ENCODE measurements at regions not wholly inside any gene's neighbourhood (a gene's known extent, or its start where the extent isn't known, plus 50 kb on each side); places are given as distances from the start of the nearest gene placed in this dataset.

DNA sequence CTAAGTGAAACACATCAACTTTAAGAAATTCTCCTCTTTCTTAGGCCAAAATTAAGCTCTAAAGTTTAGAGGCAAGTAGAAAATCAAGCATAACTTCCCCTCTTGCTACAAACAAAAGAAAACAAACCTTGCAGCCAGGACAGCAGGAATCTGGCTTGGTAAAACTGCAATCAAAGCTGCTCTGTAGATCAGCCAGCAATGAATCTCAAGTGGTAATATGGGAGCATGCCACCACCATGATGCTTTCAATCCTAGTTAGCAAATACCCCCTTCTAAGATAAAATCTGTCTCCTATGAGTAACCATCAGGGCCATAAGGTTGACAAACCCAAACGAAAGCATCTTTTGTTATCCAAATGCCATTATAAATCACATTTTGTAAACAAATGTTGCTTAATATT lies 208.3 kb upstream of the PLSCR5 start:
- intact Hi-C loops (cut with micrococcal nuclease; ENCODE audit: unreplicated experiment), result no loop called here
- H3K27me3 ChIP-seq (ENCODE audit: control insufficient read depth, insufficient read depth, low read length), result no peaks in the 10 kb centered on the region
- no TSS peak for BruUV-seq (replicated peaks)
- no peak overlapping the region for H3K4me3 ChIP-seq (ENCODE audit: low read depth in 2 of 2, low read length in 2 of 2)
- no peaks in the 10 kb centered on the region for H3K4me1 ChIP-seq (ENCODE audit: control insufficient read depth, insufficient read depth, low read length)
- TF ChIP-seq TCF7L2 (IDR thresholded peaks at IDR 0.05; ENCODE audit: low read depth, low read length) (no peak), POLR2AphosphoS5 (IDR thresholded peaks at IDR 0.05; ENCODE audit: low read depth, low read length) (no peak), SIN3A (IDR thresholded peaks at IDR 0.05; ENCODE audit: borderline replicate concordance, insufficient read depth, low read depth, low read length) (no peak)
- TF ChIP-seq, protein P1, sequence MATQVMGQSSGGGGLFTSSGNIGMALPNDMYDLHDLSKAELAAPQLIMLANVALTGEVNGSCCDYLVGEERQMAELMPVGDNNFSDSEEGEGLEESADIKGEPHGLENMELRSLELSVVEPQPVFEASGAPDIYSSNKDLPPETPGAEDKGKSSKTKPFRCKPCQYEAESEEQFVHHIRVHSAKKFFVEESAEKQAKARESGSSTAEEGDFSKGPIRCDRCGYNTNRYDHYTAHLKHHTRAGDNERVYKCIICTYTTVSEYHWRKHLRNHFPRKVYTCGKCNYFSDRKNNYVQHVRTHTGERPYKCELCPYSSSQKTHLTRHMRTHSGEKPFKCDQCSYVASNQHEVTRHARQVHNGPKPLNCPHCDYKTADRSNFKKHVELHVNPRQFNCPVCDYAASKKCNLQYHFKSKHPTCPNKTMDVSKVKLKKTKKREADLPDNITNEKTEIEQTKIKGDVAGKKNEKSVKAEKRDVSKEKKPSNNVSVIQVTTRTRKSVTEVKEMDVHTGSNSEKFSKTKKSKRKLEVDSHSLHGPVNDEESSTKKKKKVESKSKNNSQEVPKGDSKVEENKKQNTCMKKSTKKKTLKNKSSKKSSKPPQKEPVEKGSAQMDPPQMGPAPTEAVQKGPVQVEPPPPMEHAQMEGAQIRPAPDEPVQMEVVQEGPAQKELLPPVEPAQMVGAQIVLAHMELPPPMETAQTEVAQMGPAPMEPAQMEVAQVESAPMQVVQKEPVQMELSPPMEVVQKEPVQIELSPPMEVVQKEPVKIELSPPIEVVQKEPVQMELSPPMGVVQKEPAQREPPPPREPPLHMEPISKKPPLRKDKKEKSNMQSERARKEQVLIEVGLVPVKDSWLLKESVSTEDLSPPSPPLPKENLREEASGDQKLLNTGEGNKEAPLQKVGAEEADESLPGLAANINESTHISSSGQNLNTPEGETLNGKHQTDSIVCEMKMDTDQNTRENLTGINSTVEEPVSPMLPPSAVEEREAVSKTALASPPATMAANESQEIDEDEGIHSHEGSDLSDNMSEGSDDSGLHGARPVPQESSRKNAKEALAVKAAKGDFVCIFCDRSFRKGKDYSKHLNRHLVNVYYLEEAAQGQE (IDR thresholded peaks at IDR 0.05; ENCODE audit: insufficient read depth in 1 of 2, low read depth in 2 of 2, low read length in 1 of 2), result no peak
- TF ChIP-seq, protein P2, sequence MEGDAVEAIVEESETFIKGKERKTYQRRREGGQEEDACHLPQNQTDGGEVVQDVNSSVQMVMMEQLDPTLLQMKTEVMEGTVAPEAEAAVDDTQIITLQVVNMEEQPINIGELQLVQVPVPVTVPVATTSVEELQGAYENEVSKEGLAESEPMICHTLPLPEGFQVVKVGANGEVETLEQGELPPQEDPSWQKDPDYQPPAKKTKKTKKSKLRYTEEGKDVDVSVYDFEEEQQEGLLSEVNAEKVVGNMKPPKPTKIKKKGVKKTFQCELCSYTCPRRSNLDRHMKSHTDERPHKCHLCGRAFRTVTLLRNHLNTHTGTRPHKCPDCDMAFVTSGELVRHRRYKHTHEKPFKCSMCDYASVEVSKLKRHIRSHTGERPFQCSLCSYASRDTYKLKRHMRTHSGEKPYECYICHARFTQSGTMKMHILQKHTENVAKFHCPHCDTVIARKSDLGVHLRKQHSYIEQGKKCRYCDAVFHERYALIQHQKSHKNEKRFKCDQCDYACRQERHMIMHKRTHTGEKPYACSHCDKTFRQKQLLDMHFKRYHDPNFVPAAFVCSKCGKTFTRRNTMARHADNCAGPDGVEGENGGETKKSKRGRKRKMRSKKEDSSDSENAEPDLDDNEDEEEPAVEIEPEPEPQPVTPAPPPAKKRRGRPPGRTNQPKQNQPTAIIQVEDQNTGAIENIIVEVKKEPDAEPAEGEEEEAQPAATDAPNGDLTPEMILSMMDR (IDR thresholded peaks at IDR 0.05), result no peak
- ATAC-seq (no peak), DNase-seq (ENCODE audit: low read depth, low spot score) (no peak)
- H3K36me3 ChIP-seq (ENCODE audit: control insufficient read depth, insufficient read depth, low read length), result no peaks in the 10 kb centered on the region
- POLR2A ChIA-PET, result no interaction called here
- no peaks in the 10 kb centered on the region for H3K9me3 ChIP-seq (ENCODE audit: control insufficient read depth, insufficient read depth, low read depth, low read length)
- H3K27ac ChIP-seq (ENCODE audit: low read length), result no peak overlapping the region
- CTCF ChIA-PET, result no interaction called here
- in situ Hi-C loops (cut with HindIII; ENCODE audit: low pct_unique_long_range_greater_than_20kb, low sequenced_read_pairs), result no loop called here

DNA sequence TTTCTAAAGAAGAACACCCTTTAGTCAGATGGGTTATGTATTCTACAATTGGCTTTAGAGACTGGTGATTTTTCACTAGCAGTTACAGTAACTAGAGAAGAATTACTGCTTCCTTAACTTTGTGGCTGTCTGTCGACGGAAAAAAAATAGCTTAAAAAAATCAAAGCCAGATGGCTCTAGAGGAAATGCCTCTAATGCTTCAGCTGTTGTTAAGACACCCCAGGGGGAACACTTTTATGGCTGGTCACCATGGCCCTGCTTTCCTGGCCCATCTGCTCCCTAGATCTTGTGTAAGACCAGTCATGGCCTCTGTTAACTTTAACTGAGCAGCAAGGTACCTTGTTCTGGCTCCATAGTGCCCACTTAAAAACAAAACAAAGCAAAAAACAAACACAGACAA lies 198.6 kb upstream of the PLSCR5 start:
- ATAC-seq (no peak), DNase-seq (ENCODE audit: low read depth, low spot score) (no peak)
- POLR2A ChIA-PET, result no interaction called here
- H3K4me3 ChIP-seq (ENCODE audit: low read depth in 2 of 2, low read length in 2 of 2), result no peak overlapping the region
- TF ChIP-seq, protein P1 (IDR thresholded peaks at IDR 0.05; ENCODE audit: insufficient read depth in 1 of 2, low read depth in 2 of 2, low read length in 1 of 2), result no peak
- TF ChIP-seq POLR2AphosphoS5 (IDR thresholded peaks at IDR 0.05; ENCODE audit: low read depth, low read length), result no peak
- no peak for TF ChIP-seq TCF7L2 (IDR thresholded peaks at IDR 0.05; ENCODE audit: low read depth, low read length)
- TF ChIP-seq, protein P2 (IDR thresholded peaks at IDR 0.05), result no peak
- no peak for TF ChIP-seq SIN3A (IDR thresholded peaks at IDR 0.05; ENCODE audit: borderline replicate concordance, insufficient read depth, low read depth, low read length)
- BruUV-seq (replicated peaks), result no TSS peak
- no peaks in the 10 kb centered on the region for H3K4me1 ChIP-seq (ENCODE audit: control insufficient read depth, insufficient read depth, low read length)
- in situ Hi-C loops (cut with HindIII; ENCODE audit: low pct_unique_long_range_greater_than_20kb, low sequenced_read_pairs) (no loop called here), intact Hi-C loops (cut with micrococcal nuclease; ENCODE audit: unreplicated experiment) (no loop called here)
- H3K27ac ChIP-seq (ENCODE audit: low read length), result no peak overlapping the region
- H3K36me3 ChIP-seq (ENCODE audit: control insufficient read depth, insufficient read depth, low read length), result no peaks in the 10 kb centered on the region
- CTCF ChIA-PET, result no interaction called here
- H3K27me3 ChIP-seq (ENCODE audit: control insufficient read depth, insufficient read depth, low read length), result no peaks in the 10 kb centered on the region
- H3K9me3 ChIP-seq (ENCODE audit: control insufficient read depth, insufficient read depth, low read depth, low read length), result no peaks in the 10 kb centered on the region
